ENCODE measurements at regions not wholly inside any gene's neighbourhood (a gene's known extent, or its start where the extent isn't known, plus 50 kb on each side); places are given as distances from the start of the nearest gene placed in this dataset.
"Not testable (repeated sequence)": the region's sequence is repeated elsewhere in the genome, so short reads cannot be mapped to it uniquely, and the experiment has no call there.

DNA sequence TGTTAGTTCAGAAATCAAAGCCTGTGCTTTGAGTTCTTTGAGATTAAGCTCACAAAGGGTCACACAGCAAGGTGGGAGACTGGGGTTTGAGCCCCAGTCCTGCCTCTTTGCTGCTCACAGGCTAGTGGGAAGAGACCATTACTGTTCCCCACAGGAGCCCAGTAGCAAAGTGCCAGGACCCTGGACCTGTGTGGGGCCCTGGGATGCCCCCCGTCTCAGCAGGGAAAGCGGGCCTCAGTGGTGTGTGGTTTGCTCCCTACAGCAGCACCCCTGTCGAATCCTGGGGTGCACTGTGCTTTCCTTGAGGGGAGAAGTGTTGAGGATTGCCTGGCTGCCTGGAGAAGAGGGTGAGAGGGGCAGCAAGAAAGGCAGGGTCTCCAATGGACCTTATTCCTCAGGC, 239.4 kb downstream of the ANKRD30B start:
- H3K27me3 ChIP-seq (ENCODE audit: control insufficient read depth, insufficient read depth, low read length); H3K4me3 ChIP-seq (ENCODE audit: low read depth, low read length); H3K27ac ChIP-seq (ENCODE audit: low read depth, low read length); H3K9ac ChIP-seq (ENCODE audit: low read length); H3K36me3 ChIP-seq (ENCODE audit: control insufficient read depth, insufficient read depth, low read length); H3K4me1 ChIP-seq (ENCODE audit: control insufficient read depth, insufficient read depth, low read length): not testable (repeated sequence)
- peaks cover 46% of the 10 kb centered on the region; the same call in 1 of the 2 replicates for H3K9me3 ChIP-seq (ENCODE audit: control insufficient read depth, insufficient read depth, low read depth, low read length)

DNA sequence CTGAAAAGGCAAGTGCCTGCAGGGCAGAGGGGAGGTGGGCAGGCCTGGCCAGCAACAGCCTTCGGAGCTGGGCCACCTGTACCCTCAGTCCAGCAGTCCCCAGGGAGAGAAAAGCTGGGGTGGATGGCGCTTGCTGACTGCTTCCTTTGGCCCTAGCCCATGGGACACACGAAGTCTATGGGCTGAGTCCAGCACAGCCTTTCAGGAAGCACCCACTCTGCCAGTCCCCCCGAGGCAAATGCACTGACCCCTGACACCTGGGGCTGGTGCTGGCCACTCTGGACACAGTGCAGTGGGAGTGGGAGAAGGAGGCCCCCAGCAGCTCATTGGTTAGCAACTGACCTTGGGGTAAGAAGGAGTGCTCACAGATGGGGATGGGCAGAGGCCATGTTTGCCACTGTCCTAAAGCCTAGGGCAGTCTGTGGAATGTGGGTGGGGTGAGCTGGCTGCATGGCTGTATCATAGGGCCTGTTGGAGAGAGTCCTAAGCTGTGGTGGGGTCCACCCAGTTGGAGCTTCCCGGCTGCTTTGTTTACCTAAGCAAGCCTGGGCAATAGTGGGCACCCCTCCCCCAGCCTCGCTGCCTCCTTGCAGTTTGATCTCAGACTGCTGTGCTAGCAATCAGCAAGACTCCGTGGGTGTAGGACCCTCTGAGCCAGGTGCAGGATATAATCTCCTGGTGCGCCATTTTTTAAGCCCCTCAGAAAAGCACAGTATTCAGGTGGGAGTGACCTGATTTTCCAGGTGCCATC, 240.2 kb downstream of the ANKRD30B start:
- not testable (repeated sequence) for H3K4me1 ChIP-seq (ENCODE audit: control insufficient read depth, insufficient read depth, low read length); H3K36me3 ChIP-seq (ENCODE audit: control insufficient read depth, insufficient read depth, low read length); H3K27me3 ChIP-seq (ENCODE audit: control insufficient read depth, insufficient read depth, low read length); H3K27ac ChIP-seq (ENCODE audit: low read depth, low read length); H3K9ac ChIP-seq (ENCODE audit: low read length); H3K4me3 ChIP-seq (ENCODE audit: low read depth, low read length)
- peaks cover 50% of the 10 kb centered on the region; the same call in 1 of the 2 replicates for H3K9me3 ChIP-seq (ENCODE audit: control insufficient read depth, insufficient read depth, low read depth, low read length)

DNA sequence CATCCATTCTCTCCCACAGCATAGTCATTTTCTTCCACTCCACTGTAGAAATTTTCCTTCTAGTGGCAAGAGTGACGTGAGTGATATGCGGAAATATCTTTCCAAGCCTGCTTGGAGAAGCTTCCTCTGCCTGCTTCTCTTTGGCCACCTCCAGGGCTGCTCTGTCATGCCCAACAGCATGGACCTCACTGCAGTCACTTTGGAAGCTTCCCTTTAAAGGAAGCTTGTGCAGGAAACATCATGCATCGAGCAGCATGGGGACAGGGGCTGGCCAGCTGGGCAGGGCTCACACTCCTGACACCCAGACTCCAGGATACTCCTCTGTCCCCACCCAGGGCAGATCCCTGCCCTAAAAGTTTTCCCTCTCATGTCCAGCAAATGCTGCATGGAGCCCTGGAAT, 241.6 kb downstream of the ANKRD30B start:
- H3K4me1 ChIP-seq (ENCODE audit: control insufficient read depth, insufficient read depth, low read length); H3K4me3 ChIP-seq (ENCODE audit: low read depth, low read length); H3K36me3 ChIP-seq (ENCODE audit: control insufficient read depth, insufficient read depth, low read length); H3K9ac ChIP-seq (ENCODE audit: low read length); H3K27me3 ChIP-seq (ENCODE audit: control insufficient read depth, insufficient read depth, low read length); H3K27ac ChIP-seq (ENCODE audit: low read depth, low read length): not testable (repeated sequence)
- H3K9me3 ChIP-seq (ENCODE audit: control insufficient read depth, insufficient read depth, low read depth, low read length): peaks cover 50% of the 10 kb centered on the region; the same call in 1 of the 2 replicates

DNA sequence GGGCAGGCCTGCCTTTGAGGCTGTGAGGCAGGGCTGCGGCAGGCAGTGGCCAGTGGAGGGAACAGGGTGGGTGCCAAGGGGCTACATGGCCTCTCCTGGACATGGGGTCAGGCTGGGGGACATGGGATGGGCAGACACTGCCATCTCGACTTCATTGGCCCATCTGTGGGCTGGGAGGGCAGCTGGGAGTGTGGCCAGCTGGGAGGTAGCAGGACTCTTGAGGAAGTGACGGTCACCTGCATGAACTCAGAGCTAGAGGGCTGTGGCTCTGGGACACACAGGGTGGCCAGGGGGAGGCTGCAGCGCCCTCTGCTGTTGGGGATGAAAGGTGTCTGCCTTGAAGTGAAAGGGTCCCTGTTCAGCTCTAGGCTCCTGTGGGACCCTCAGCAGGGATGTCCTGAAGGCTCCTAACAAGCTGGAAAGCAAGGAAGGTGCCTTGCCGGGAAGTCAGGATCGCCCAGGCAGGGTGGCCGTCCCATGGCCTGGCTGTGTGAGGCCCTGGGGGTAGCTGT, 244.0 kb downstream of the ANKRD30B start:
- H3K9ac ChIP-seq (ENCODE audit: low read length); H3K4me3 ChIP-seq (ENCODE audit: low read depth, low read length); H3K27me3 ChIP-seq (ENCODE audit: control insufficient read depth, insufficient read depth, low read length); H3K27ac ChIP-seq (ENCODE audit: low read depth, low read length); H3K4me1 ChIP-seq (ENCODE audit: control insufficient read depth, insufficient read depth, low read length); H3K36me3 ChIP-seq (ENCODE audit: control insufficient read depth, insufficient read depth, low read length): not testable (repeated sequence)
- H3K9me3 ChIP-seq (ENCODE audit: control insufficient read depth, insufficient read depth, low read depth, low read length): peaks cover 53% of the 10 kb centered on the region; the same call in 1 of the 2 replicates

DNA sequence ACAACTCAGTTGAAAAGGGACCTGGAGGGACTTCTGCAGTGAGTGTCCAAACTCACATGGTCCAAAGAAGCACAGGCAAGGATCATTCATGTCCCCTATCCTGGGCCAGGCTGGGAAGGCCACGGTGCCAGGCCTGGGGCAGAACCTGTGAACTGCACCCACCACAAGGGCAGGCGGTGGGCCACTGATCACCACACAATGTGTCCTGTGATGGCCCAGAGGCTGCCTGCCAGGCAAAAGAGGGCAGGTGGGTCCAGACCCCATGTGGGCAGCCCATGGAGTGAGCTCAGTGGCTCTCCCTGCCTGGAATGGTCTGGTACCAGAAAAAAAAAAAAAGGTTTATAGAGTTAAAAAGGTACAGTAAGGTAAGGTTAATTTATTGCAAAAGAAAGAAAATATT, 244.8 kb downstream of the ANKRD30B start:
- not testable (repeated sequence) for H3K9ac ChIP-seq (ENCODE audit: low read length); H3K4me1 ChIP-seq (ENCODE audit: control insufficient read depth, insufficient read depth, low read length); H3K36me3 ChIP-seq (ENCODE audit: control insufficient read depth, insufficient read depth, low read length); H3K4me3 ChIP-seq (ENCODE audit: low read depth, low read length); H3K27me3 ChIP-seq (ENCODE audit: control insufficient read depth, insufficient read depth, low read length); H3K27ac ChIP-seq (ENCODE audit: low read depth, low read length)
- peaks cover 57% of the 10 kb centered on the region; the same call in 1 of the 2 replicates for H3K9me3 ChIP-seq (ENCODE audit: control insufficient read depth, insufficient read depth, low read depth, low read length)

DNA sequence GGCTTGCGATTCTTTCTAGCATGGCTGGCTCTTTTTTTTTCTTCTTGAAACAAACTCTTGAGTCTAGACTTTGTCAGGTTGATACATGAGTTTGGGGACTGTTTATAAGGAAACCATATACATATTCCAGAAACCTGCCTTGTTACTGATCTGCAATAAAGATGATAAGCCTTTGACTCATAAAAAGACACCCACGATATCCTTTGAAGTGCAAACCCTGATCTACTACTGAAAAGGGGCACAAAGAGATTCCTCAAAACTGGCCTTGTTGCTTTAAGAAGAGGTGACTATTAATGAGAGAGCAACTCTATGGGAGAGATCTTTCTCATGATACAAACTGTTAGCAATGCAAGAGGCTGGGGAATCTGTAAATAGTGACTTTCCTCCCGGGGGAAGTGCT, 247.1 kb downstream of the ANKRD30B start:
- not testable (repeated sequence) for H3K27ac ChIP-seq (ENCODE audit: low read depth, low read length); H3K4me3 ChIP-seq (ENCODE audit: low read depth, low read length); H3K4me1 ChIP-seq (ENCODE audit: control insufficient read depth, insufficient read depth, low read length); H3K27me3 ChIP-seq (ENCODE audit: control insufficient read depth, insufficient read depth, low read length); H3K36me3 ChIP-seq (ENCODE audit: control insufficient read depth, insufficient read depth, low read length); H3K9ac ChIP-seq (ENCODE audit: low read length)
- H3K9me3 ChIP-seq (ENCODE audit: control insufficient read depth, insufficient read depth, low read depth, low read length): peaks cover 50% of the 10 kb centered on the region

DNA sequence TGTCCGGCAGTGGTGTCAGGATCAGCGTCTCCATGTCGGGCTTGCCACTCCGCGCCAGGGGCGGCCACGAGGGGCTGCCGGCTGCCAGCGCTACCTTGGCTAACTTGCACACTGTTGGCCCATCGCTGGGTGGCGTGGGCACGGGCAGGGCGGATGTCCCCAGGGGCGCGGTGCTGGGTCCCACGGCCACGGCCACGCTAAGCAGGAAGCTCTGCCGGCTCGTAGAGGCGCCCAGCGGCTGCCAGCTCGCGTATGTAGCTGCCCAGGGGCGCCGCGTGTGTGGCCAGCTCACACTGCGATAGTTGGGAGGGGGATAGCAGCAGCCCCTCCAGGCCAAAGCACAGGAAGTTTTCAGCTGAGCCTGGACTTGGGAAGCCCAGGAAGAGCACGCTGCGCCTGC, 249.4 kb downstream of the ANKRD30B start:
- no peak overlapping the region for H3K27ac ChIP-seq (ENCODE audit: low read depth, low read length)
- H3K27me3 ChIP-seq (ENCODE audit: control insufficient read depth, insufficient read depth, low read length): no peaks in the 10 kb centered on the region
- no peaks in the 10 kb centered on the region for H3K4me1 ChIP-seq (ENCODE audit: control insufficient read depth, insufficient read depth, low read length)
- no peak overlapping the region for H3K4me3 ChIP-seq (ENCODE audit: low read depth, low read length)
- H3K9me3 ChIP-seq (ENCODE audit: control insufficient read depth, insufficient read depth, low read depth, low read length): peaks cover 38% of the 10 kb centered on the region
- H3K36me3 ChIP-seq (ENCODE audit: control insufficient read depth, insufficient read depth, low read length): no peaks in the 10 kb centered on the region
- H3K9ac ChIP-seq (ENCODE audit: low read length): no peak overlapping the region

DNA sequence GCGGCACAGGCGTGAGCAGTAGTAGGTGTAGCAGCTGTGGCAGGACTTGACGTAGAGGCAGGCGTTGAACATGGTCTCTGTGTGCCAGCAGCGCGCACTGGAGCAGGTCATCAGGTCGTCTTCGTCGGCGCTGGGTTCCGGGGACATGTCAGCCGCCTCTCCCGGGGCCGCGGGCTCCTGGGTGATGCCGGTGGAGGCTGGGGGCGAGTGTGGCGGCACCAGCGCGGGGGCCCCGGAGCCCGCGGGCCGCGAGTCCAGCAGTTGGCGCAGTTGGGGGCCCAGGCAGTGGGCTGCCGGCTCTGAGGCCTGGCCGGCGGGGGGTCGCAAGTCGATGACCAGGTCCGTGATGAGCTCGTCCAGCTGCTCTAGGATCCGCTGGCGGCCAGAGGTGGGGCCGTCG, 249.9 kb downstream of the ANKRD30B start:
- peaks cover 33% of the 10 kb centered on the region for H3K9me3 ChIP-seq (ENCODE audit: control insufficient read depth, insufficient read depth, low read depth, low read length)
- H3K4me3 ChIP-seq (ENCODE audit: low read depth, low read length); H3K36me3 ChIP-seq (ENCODE audit: control insufficient read depth, insufficient read depth, low read length); H3K27ac ChIP-seq (ENCODE audit: low read depth, low read length); H3K9ac ChIP-seq (ENCODE audit: low read length); H3K27me3 ChIP-seq (ENCODE audit: control insufficient read depth, insufficient read depth, low read length); H3K4me1 ChIP-seq (ENCODE audit: control insufficient read depth, insufficient read depth, low read length): not testable (repeated sequence)

DNA sequence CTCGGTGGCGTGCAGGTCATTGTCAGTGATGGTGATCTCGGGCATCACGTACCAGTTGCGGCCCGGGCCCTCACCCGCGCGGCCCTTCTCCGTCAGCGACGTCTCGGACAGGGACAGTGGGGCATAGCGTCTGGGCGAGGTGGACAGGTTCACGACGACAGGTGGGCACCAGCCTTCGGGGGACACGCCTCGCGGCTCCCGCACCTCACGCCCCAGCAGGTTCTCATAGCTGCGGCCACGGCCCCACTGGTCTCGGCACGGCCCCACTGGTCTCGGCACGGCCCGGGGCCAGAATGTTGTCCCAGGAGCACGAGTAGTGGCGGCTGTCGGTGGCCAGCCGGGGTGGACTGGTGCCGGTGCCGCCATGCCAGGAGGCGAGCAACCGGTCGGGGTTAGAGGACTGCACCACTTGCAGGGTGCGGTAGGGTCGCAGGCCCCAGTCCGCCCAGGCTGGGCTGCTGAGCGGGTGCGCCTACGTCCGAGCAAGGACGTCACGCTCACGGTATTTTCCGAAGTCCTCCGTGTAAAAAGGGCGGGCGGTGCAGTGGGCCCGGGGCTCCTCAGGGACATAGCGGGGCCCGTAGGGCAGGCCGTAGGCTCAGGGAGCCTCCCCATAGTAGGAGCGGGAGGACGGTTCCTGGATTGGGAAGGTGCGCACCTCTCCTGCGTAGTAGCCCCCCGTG, 250.5 kb downstream of the ANKRD30B start:
- H3K4me1 ChIP-seq (ENCODE audit: control insufficient read depth, insufficient read depth, low read length); H3K4me3 ChIP-seq (ENCODE audit: low read depth, low read length); H3K9ac ChIP-seq (ENCODE audit: low read length); H3K36me3 ChIP-seq (ENCODE audit: control insufficient read depth, insufficient read depth, low read length); H3K27me3 ChIP-seq (ENCODE audit: control insufficient read depth, insufficient read depth, low read length); H3K27ac ChIP-seq (ENCODE audit: low read depth, low read length): not testable (repeated sequence)
- peaks cover 33% of the 10 kb centered on the region for H3K9me3 ChIP-seq (ENCODE audit: control insufficient read depth, insufficient read depth, low read depth, low read length)

DNA sequence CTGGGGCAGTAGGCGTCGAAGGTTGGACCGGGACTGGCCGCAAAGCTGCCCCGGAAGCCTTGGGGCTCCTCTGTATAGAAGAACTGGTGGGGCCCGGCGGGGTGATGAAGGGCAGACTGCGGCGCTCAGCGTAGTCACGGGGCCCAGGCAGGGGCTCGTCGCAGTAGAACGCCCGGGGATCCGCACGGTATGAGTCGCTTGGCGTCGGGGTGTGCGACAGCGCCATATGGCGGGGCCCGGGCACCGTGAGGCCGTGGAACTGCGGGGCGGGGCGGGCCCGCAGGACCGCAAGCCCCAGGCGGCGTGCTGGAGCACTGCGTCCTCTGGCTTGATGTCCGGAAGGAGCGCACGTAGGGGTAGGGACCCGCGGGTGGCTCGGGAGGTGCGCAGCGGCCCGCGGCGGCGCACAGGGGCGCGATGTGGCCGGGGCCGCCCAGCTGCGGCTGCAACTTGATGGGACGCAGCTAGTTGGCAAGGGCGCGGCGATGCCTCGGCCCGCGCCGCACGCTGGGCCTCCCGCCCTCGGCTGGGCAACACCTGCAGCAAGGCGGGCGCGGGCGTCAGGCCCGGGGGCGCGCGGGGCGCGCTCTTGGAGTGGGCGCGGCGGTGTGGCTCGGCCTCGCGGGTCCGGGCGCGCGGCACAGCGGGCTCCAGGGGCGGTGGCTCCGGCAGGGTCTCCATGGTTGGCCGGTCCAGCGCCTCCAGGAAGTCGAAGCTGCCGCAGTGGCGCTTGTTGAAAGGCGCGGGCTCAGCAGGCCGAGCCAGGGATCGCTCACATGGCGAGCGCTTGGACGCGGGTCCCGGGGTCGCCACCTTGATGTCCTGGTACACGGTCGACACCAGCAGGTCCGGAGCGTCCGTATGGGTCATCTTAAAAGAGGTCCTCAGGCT, 251.4 kb downstream of the ANKRD30B start:
- no peak overlapping the region for H3K4me3 ChIP-seq (ENCODE audit: low read depth, low read length)
- H3K9ac ChIP-seq (ENCODE audit: low read length): no peak overlapping the region
- no peaks in the 10 kb centered on the region for H3K36me3 ChIP-seq (ENCODE audit: control insufficient read depth, insufficient read depth, low read length)
- H3K27me3 ChIP-seq (ENCODE audit: control insufficient read depth, insufficient read depth, low read length): no peaks in the 10 kb centered on the region
- H3K27ac ChIP-seq (ENCODE audit: low read depth, low read length): no peak overlapping the region
- H3K9me3 ChIP-seq (ENCODE audit: control insufficient read depth, insufficient read depth, low read depth, low read length): peaks cover 41% of the 10 kb centered on the region
- no peaks in the 10 kb centered on the region for H3K4me1 ChIP-seq (ENCODE audit: control insufficient read depth, insufficient read depth, low read length)
